ENCODE measurements at regions not wholly inside any gene's neighbourhood (a gene's known extent, or its start where the extent isn't known, plus 50 kb on each side); places are given as distances from the start of the nearest gene placed in this dataset.

DNA sequence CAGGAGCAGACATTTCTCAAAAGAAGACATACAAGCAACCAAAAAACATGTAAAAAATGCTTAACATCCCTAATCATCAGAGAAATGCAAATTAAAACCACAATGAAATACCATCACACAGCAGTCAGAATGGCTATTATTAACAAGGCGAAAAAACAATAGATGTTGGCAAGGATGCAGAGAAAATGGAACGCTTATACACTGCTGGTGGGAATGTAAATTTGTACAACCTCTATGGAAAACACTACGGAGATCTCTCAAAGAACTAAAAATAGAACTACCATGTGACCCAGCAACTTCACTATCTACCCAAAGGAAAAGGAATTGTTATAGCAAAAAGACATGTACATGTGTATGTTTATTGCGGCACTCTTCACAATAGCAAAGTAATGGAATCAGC is 71.5 kb downstream of the PPP4R3C start:
- TF ChIP-seq, protein P1, sequence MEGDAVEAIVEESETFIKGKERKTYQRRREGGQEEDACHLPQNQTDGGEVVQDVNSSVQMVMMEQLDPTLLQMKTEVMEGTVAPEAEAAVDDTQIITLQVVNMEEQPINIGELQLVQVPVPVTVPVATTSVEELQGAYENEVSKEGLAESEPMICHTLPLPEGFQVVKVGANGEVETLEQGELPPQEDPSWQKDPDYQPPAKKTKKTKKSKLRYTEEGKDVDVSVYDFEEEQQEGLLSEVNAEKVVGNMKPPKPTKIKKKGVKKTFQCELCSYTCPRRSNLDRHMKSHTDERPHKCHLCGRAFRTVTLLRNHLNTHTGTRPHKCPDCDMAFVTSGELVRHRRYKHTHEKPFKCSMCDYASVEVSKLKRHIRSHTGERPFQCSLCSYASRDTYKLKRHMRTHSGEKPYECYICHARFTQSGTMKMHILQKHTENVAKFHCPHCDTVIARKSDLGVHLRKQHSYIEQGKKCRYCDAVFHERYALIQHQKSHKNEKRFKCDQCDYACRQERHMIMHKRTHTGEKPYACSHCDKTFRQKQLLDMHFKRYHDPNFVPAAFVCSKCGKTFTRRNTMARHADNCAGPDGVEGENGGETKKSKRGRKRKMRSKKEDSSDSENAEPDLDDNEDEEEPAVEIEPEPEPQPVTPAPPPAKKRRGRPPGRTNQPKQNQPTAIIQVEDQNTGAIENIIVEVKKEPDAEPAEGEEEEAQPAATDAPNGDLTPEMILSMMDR (IDR thresholded peaks at IDR 0.05; ENCODE audit: low read length), result no peak
- no peak for TF ChIP-seq EZH2 (IDR thresholded peaks at IDR 0.05; ENCODE audit: borderline replicate concordance, low read length)

All from OCI-LY1 (cell line).